ENCODE measurements at regions not wholly inside any gene's neighbourhood (a gene's known extent, or its start where the extent isn't known, plus 50 kb on each side); places are given as distances from the start of the nearest gene placed in this dataset.

DNA sequence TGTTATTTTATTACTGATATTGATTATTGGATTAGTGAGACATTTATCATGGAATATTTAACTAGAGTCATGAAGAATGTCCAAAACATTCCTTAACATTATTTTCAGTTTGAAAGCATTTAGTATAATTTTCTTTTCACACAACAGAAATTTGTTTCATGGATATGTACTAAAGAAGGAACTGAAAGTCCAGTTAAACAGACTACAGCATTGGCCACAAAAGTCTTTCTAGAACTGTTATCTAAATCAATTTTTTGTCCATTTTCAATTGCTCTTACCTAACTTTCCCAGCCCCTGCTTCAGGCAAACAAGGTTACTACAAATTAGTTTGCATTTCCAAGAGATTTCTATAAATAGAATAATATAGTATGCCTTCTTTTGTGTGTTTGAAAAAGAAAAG, 1018.0 kb upstream of the PCDH20 start:
- no peaks in the 10 kb centered on the region for H3K36me3 ChIP-seq (replicated peaks; ENCODE audit: low read depth, low read length)
- no peak for TF ChIP-seq EZH2phosphoT487 (IDR thresholded peaks at IDR 0.05; ENCODE audit: low read depth)
- TF ChIP-seq, protein P1, sequence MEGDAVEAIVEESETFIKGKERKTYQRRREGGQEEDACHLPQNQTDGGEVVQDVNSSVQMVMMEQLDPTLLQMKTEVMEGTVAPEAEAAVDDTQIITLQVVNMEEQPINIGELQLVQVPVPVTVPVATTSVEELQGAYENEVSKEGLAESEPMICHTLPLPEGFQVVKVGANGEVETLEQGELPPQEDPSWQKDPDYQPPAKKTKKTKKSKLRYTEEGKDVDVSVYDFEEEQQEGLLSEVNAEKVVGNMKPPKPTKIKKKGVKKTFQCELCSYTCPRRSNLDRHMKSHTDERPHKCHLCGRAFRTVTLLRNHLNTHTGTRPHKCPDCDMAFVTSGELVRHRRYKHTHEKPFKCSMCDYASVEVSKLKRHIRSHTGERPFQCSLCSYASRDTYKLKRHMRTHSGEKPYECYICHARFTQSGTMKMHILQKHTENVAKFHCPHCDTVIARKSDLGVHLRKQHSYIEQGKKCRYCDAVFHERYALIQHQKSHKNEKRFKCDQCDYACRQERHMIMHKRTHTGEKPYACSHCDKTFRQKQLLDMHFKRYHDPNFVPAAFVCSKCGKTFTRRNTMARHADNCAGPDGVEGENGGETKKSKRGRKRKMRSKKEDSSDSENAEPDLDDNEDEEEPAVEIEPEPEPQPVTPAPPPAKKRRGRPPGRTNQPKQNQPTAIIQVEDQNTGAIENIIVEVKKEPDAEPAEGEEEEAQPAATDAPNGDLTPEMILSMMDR (IDR thresholded peaks at IDR 0.05; ENCODE audit: low read depth, low read length): no peak
- H3K79me2 ChIP-seq (ENCODE audit: low read length): no peaks in the 10 kb centered on the region

DNA sequence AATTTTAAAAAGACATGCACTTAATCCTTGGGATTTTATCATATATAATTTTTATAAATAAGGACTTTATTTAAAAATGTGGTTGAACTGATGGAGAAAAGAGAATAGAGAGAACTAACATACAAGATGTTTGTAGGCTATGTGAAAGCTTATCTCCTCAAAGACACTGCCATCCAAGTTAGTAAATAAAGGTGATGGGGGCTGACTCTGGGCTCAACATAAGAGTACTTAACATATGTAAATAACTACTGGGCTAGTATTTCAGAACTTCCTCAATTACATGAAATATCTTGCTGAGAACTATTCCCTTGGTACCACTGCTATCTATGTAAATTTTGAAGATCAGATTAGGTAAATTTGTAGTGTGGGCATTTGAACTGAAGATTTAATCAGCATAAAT, 1017.3 kb upstream of the PCDH20 start:
- no peaks in the 10 kb centered on the region for H3K9me3 ChIP-seq (ENCODE audit: insufficient read depth, low read length)
- H3K4me2 ChIP-seq (ENCODE audit: low read length): no peak overlapping the region
- no peaks in the 10 kb centered on the region for H3K36me3 ChIP-seq (replicated peaks; ENCODE audit: low read depth, low read length)
- H3K4me1 ChIP-seq (ENCODE audit: low read length): peaks cover 5% of the 10 kb centered on the region
- no peak overlapping the region for H2AFZ ChIP-seq (ENCODE audit: low read depth, low read length)
- H3K27me3 ChIP-seq (ENCODE audit: low read depth, low read length): no peaks in the 10 kb centered on the region
- H3K27ac ChIP-seq (ENCODE audit: low read length): no peak overlapping the region
- H3K9ac ChIP-seq (ENCODE audit: low read length): no peak overlapping the region
- H3K4me3 ChIP-seq (ENCODE audit: low read length): no peak overlapping the region
- H3K79me2 ChIP-seq (ENCODE audit: low read length): no peaks in the 10 kb centered on the region
- TF ChIP-seq, protein P1 (IDR thresholded peaks at IDR 0.05; ENCODE audit: low read depth, low read length): no peak
- TF ChIP-seq EZH2phosphoT487 (IDR thresholded peaks at IDR 0.05; ENCODE audit: low read depth): no peak
- no peaks in the 10 kb centered on the region for H4K20me1 ChIP-seq (ENCODE audit: insufficient read depth, low read length)

More for the DNA sequence above, 1018.0 kb upstream of the PCDH20 start:
- Histone ChIP-seq H3K4me3 (ENCODE audit: low read length) (no peak overlapping the region), H3K27ac (ENCODE audit: low read length) (no peak overlapping the region), H3K27me3 (ENCODE audit: low read depth, low read length) (no peaks in the 10 kb centered on the region), H4K20me1 (ENCODE audit: insufficient read depth, low read length) (no peaks in the 10 kb centered on the region), H3K9me3 (ENCODE audit: insufficient read depth, low read length) (no peaks in the 10 kb centered on the region), H3K4me2 (ENCODE audit: low read length) (no peak overlapping the region), H3K9ac (ENCODE audit: low read length) (no peak overlapping the region), H2AFZ (ENCODE audit: low read depth, low read length) (no peak overlapping the region), H3K4me1 (ENCODE audit: low read length) (peaks cover 5% of the 10 kb centered on the region)

DNA sequence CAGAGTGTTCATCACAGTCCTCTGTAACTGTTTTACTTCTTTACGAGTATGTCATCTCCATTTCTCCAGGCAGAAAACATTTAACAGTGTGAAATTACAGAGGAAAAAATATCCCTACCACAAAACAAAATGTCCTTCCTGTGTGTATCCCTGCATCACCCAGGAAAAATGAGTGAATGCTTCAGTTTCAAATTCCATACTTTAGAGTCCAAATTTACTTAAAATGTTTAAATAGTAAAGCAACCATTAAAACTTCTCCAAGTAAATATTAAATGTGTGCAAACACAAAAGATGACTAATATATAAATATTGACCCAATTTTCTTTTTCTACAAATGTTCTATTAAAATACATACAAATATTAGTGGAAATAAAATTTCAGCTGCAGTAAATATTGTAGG, 1016.6 kb upstream of the PCDH20 start:
- Histone ChIP-seq H4K20me1 (ENCODE audit: insufficient read depth, low read length) (no peaks in the 10 kb centered on the region), H3K27me3 (ENCODE audit: low read depth, low read length) (no peaks in the 10 kb centered on the region), H3K9me3 (ENCODE audit: insufficient read depth, low read length) (no peaks in the 10 kb centered on the region), H3K4me2 (ENCODE audit: low read length) (no peak overlapping the region), H3K4me1 (ENCODE audit: low read length) (peaks cover 5% of the 10 kb centered on the region), H3K4me3 (ENCODE audit: low read length) (no peak overlapping the region), H3K36me3 (replicated peaks; ENCODE audit: low read depth, low read length) (no peaks in the 10 kb centered on the region), H3K79me2 (ENCODE audit: low read length) (no peaks in the 10 kb centered on the region), H2AFZ (ENCODE audit: low read depth, low read length) (no peak overlapping the region), H3K27ac (ENCODE audit: low read length) (no peak overlapping the region), H3K9ac (ENCODE audit: low read length) (no peak overlapping the region)
- no peak for TF ChIP-seq EZH2phosphoT487 (IDR thresholded peaks at IDR 0.05; ENCODE audit: low read depth)
- TF ChIP-seq, protein P1 (IDR thresholded peaks at IDR 0.05; ENCODE audit: low read depth, low read length): no peak

DNA sequence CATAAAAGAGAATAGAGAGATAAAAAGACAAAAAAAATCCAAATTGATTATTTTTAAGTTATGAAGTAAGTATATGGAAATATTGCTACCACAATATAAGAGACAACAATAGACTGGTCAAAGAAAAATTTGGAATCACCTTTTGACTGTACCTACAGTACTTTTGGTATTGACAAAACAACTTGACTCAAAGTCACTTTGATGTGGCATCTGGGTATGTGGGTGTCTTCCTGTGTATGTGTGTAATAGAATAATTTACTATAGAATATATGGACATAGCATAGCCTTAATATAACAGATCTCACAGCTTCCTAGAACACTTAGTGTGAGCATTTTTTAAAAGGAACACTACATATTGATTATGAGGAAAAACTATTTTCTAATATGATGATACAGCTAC, 1016.2 kb upstream of the PCDH20 start:
- Histone ChIP-seq H3K4me1 (ENCODE audit: low read length) (peaks cover 5% of the 10 kb centered on the region), H3K4me2 (ENCODE audit: low read length) (no peak overlapping the region), H3K9me3 (ENCODE audit: insufficient read depth, low read length) (no peaks in the 10 kb centered on the region), H4K20me1 (ENCODE audit: insufficient read depth, low read length) (no peaks in the 10 kb centered on the region), H3K27me3 (ENCODE audit: low read depth, low read length) (no peaks in the 10 kb centered on the region), H3K9ac (ENCODE audit: low read length) (no peak overlapping the region), H3K36me3 (replicated peaks; ENCODE audit: low read depth, low read length) (no peaks in the 10 kb centered on the region), H3K4me3 (ENCODE audit: low read length) (no peak overlapping the region), H3K27ac (ENCODE audit: low read length) (no peak overlapping the region), H3K79me2 (ENCODE audit: low read length) (no peaks in the 10 kb centered on the region), H2AFZ (ENCODE audit: low read depth, low read length) (no peak overlapping the region)
- TF ChIP-seq, protein P1 (IDR thresholded peaks at IDR 0.05; ENCODE audit: low read depth, low read length): no peak
- TF ChIP-seq EZH2phosphoT487 (IDR thresholded peaks at IDR 0.05; ENCODE audit: low read depth): no peak
